ENCODE measurements at regions not wholly inside any gene's neighbourhood (a gene's known extent, or its start where the extent isn't known, plus 50 kb on each side); places are given as distances from the start of the nearest gene placed in this dataset.

DNA sequence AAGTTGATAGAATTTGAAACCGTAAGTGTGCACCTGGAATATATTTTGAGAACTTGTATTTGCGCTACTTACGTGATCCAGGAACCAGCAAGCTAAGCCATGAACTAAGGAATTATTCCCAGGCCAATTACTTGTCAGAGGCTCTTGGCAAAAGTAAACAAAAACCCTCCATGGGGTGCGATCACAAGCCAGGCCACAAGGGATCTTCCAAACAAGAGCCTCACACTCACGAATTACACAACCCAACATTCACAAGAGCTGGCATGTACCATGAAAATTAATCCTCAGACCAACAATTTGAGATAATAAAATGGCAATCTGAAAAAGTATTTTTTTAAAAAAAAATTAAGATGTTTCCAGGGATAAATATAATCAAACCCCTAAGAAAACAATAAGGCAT, 467.0 kb upstream of the AKR1E2 start:
- H3K4me3 ChIP-seq (ENCODE audit: low read depth, low read length) = no peak overlapping the region
- Mint-ChIP-seq H3K27ac (ENCODE audit: unreplicated experiment) (no peak overlapping the region), H3K4me1 (ENCODE audit: low read depth, unreplicated experiment) (no peaks in the 10 kb centered on the region), H3K9me3 (ENCODE audit: unreplicated experiment) (no peaks in the 10 kb centered on the region), H3K36me3 (ENCODE audit: insufficient read depth, unreplicated experiment) (no peaks in the 10 kb centered on the region), H3K27me3 (ENCODE audit: insufficient read depth, unreplicated experiment) (peaks cover 21% of the 10 kb centered on the region), H3K4me3 (ENCODE audit: unreplicated experiment) (no peak overlapping the region)
- ChIA-PET POLR2A (no interaction called here), CTCF (no interaction called here)
- H3K36me3 ChIP-seq (ENCODE audit: control insufficient read depth, insufficient read depth, low read length) = no peaks in the 10 kb centered on the region
- no TSS peak for BruUV-seq (replicated peaks)
- H3K27me3 ChIP-seq (replicated peaks; ENCODE audit: control insufficient read depth, insufficient read depth, low read length) = no peaks in the 10 kb centered on the region
- intact Hi-C loops (cut with micrococcal nuclease; ENCODE audit: unreplicated experiment) = no loop called here
- H3K4me1 ChIP-seq = no peaks in the 10 kb centered on the region
- no peak for DNase-seq
- TF ChIP-seq, protein P1, sequence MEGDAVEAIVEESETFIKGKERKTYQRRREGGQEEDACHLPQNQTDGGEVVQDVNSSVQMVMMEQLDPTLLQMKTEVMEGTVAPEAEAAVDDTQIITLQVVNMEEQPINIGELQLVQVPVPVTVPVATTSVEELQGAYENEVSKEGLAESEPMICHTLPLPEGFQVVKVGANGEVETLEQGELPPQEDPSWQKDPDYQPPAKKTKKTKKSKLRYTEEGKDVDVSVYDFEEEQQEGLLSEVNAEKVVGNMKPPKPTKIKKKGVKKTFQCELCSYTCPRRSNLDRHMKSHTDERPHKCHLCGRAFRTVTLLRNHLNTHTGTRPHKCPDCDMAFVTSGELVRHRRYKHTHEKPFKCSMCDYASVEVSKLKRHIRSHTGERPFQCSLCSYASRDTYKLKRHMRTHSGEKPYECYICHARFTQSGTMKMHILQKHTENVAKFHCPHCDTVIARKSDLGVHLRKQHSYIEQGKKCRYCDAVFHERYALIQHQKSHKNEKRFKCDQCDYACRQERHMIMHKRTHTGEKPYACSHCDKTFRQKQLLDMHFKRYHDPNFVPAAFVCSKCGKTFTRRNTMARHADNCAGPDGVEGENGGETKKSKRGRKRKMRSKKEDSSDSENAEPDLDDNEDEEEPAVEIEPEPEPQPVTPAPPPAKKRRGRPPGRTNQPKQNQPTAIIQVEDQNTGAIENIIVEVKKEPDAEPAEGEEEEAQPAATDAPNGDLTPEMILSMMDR (IDR thresholded peaks at IDR 0.05; ENCODE audit: insufficient read depth in 1 of 2, low read depth in 1 of 2, low read length in 1 of 2, severe bottlenecking in 1 of 2, unreplicated experiment in 1 of 2) = no peak
- no peaks in the 10 kb centered on the region for H3K9me3 ChIP-seq

DNA sequence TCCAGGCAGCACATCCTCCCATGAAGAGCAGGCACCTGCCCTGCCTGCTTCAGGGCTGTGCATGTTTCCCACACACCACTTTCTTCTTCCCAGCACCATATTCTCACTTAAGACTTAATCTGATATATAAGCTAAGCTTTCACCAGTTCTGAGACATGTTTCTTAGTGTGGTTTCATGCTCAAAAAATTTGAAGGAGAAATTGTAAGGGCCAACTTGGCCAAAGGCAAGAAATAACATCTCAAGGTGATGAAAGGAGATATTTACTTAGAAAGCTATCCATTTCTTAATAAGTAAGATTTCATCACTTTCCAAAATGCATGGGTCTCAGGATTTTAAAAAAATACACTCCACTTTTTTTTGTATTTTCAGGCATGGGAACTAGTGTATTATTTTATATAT, 468.1 kb upstream of the AKR1E2 start:
- Histone ChIP-seq H3K4me3 (ENCODE audit: low read depth, low read length) (no peak overlapping the region), H3K36me3 (ENCODE audit: control insufficient read depth, insufficient read depth, low read length) (no peaks in the 10 kb centered on the region), H3K27me3 (replicated peaks; ENCODE audit: control insufficient read depth, insufficient read depth, low read length) (no peaks in the 10 kb centered on the region), H3K9me3 (no peaks in the 10 kb centered on the region), H3K4me1 (no peaks in the 10 kb centered on the region)
- H3K27me3 Mint-ChIP-seq (ENCODE audit: insufficient read depth, unreplicated experiment) = peaks cover 22% of the 10 kb centered on the region
- intact Hi-C loops (cut with micrococcal nuclease; ENCODE audit: unreplicated experiment) = no loop called here
- no peaks in the 10 kb centered on the region for H3K9me3 Mint-ChIP-seq (ENCODE audit: unreplicated experiment)
- ChIA-PET POLR2A (no interaction called here), CTCF (no interaction called here)
- no peaks in the 10 kb centered on the region for H3K36me3 Mint-ChIP-seq (ENCODE audit: insufficient read depth, unreplicated experiment)
- DNase-seq = no peak
- TF ChIP-seq, protein P1 (IDR thresholded peaks at IDR 0.05; ENCODE audit: insufficient read depth in 1 of 2, low read depth in 1 of 2, low read length in 1 of 2, severe bottlenecking in 1 of 2, unreplicated experiment in 1 of 2) = no peak
- no peak overlapping the region for H3K4me3 Mint-ChIP-seq (ENCODE audit: unreplicated experiment)
- no peak overlapping the region for H3K27ac Mint-ChIP-seq (ENCODE audit: unreplicated experiment)
- BruUV-seq (replicated peaks) = no TSS peak
- peaks cover under 1% of the 10 kb centered on the region for H3K4me1 Mint-ChIP-seq (ENCODE audit: low read depth, unreplicated experiment)

DNA sequence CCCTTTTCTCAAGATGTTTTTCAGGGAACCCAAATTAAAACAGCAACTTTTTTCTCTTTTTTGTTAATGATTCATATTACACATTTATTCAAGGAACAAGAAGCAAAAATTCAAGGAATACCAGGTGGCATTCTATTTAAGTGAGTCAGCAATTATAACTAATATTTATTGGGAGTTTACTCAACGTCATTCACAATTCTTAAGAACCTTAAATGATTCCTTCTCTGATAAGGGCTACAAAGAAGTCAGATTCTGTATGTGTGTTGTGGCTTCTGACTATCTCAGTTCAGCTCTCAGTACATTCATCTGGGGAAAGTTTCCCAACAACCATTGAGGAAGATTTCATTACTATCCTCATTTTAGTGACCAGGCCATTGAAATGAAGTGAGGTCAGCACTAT, 470.7 kb upstream of the AKR1E2 start:
- H3K27me3 Mint-ChIP-seq (ENCODE audit: insufficient read depth, unreplicated experiment) = peaks cover 15% of the 10 kb centered on the region
- H3K4me3 Mint-ChIP-seq (ENCODE audit: unreplicated experiment) = no peak overlapping the region
- Histone ChIP-seq H3K4me3 (ENCODE audit: low read depth, low read length) (no peak overlapping the region), H3K27me3 (replicated peaks; ENCODE audit: control insufficient read depth, insufficient read depth, low read length) (no peaks in the 10 kb centered on the region), H3K9me3 (no peaks in the 10 kb centered on the region), H3K4me1 (no peaks in the 10 kb centered on the region), H3K36me3 (ENCODE audit: control insufficient read depth, insufficient read depth, low read length) (no peaks in the 10 kb centered on the region)
- no peaks in the 10 kb centered on the region for H3K9me3 Mint-ChIP-seq (ENCODE audit: unreplicated experiment)
- H3K27ac Mint-ChIP-seq (ENCODE audit: unreplicated experiment) = no peak overlapping the region
- no TSS peak for BruUV-seq (replicated peaks)
- no peak for DNase-seq
- H3K36me3 Mint-ChIP-seq (ENCODE audit: insufficient read depth, unreplicated experiment) = no peaks in the 10 kb centered on the region
- intact Hi-C loops (cut with micrococcal nuclease; ENCODE audit: unreplicated experiment) = no loop called here
- ChIA-PET POLR2A (no interaction called here), CTCF (no interaction called here)
- TF ChIP-seq, protein P1 (IDR thresholded peaks at IDR 0.05; ENCODE audit: insufficient read depth in 1 of 2, low read depth in 1 of 2, low read length in 1 of 2, severe bottlenecking in 1 of 2, unreplicated experiment in 1 of 2) = no peak
- peaks cover 4% of the 10 kb centered on the region for H3K4me1 Mint-ChIP-seq (ENCODE audit: low read depth, unreplicated experiment)
